Sigmoid colon (tissue), 4 donors: ENCODE measurements at regions not wholly inside any gene's neighbourhood (a gene's known extent, or its start where the extent isn't known, plus 50 kb on each side); places are given as distances from the start of the nearest gene placed in this dataset.

Experiments used
- CTCF ChIP-seq, 4 experiments: fragments of 450-650 bp in 3 of 4; fragments of 200-600 bp in 1 of 4; IDR thresholded peaks; one replicate each; pipeline ENCODE4 v1.5.1; 2016 to 2019; ENCODE audit warnings: antibody characterized with exemption in 4 of 4, mild to moderate bottlenecking in 3 of 4, moderate library complexity in 2 of 4
- EP300 ChIP-seq, 4 donors: sonication (generic); formaldehyde crosslinking; IDR thresholded peaks; one replicate each; pipeline ENCODE4 v1.6.1; 2017; ENCODE audit warnings: antibody characterized with exemption in 4 of 4
- POLR2A ChIP-seq, 2 donors: fragments of 450-650 bp; IDR thresholded peaks; one replicate each; pipeline ENCODE4 v1.6.1; 2016; ENCODE audit warnings: antibody characterized with exemption in 2 of 2, mild to moderate bottlenecking in 2 of 2, moderate library complexity in 2 of 2

- TF ChIP-seq CTCF (IDR thresholded peaks at IDR 0.05) (no peak), EP300 (IDR thresholded peaks at IDR 0.05) (no peak), POLR2A (IDR thresholded peaks at IDR 0.05) (no peak)
Measured at GRCh38 chr22:26981111-26981510, 323.7 kb downstream of the MIAT start.
